GM23338 (cell line): ENCODE measurements at regions not wholly inside any gene's neighbourhood (a gene's known extent, or its start where the extent isn't known, plus 50 kb on each side); places are given as distances from the start of the nearest gene placed in this dataset.

ENCODE experiments used
- ATAC-seq: fragments of 200-7000 bp; cut with Tn5 transposase; 3 replicates; pipeline ENCODE4 v1.9.1; 2020
- DNase-seq: peaks from one replicate; pipeline ENCODE4 v3.0.0-alpha.2; 2015; ENCODE audit warnings: low spot score
- H2AFZ ChIP-seq: fragments of 200-600 bp; sonication (generic); 2 replicates; pipeline ENCODE4 v1.8.0; 2016; ENCODE audit warnings: antibody characterized with exemption, mild to moderate bottlenecking, moderate library complexity
- H3F3A ChIP-seq: fragments of 200-600 bp; sonication (generic); replicated peaks from 2 replicates; pipeline ENCODE4 v1.8.0; 2017; ENCODE audit warnings: antibody characterized with exemption, mixed run types, low read depth
- H3K27ac ChIP-seq: fragments of 200-600 bp; sonication (generic); 2 replicates; pipeline ENCODE4 v1.6.1; 2016; ENCODE audit warnings: low read depth
- H3K27me3 ChIP-seq: fragments of 200-600 bp; sonication (generic); 2 replicates; pipeline ENCODE4 v1.8.0; 2016; ENCODE audit warnings: mild to moderate bottlenecking, mixed run types, moderate library complexity; ENCODE audit not compliant: insufficient read depth
- H3K36me3 ChIP-seq: fragments of 200-600 bp; sonication (generic); 2 replicates; pipeline ENCODE4 v1.8.0; 2016; ENCODE audit warnings: mild to moderate bottlenecking; ENCODE audit not compliant: insufficient read depth
- H3K4me1 ChIP-seq: fragments of 200-600 bp; sonication (generic); 2 replicates; pipeline ENCODE4 v1.8.0; 2016; ENCODE audit warnings: mild to moderate bottlenecking, moderate library complexity; ENCODE audit not compliant: insufficient read depth
- H3K4me2 ChIP-seq: fragments of 200-600 bp; sonication (generic); 2 replicates; pipeline ENCODE4 v1.7.1; 2017; ENCODE audit warnings: mixed run types
- H3K4me3 ChIP-seq: fragments of 200-600 bp; sonication (generic); 2 replicates; pipeline ENCODE4 v1.6.1; 2016; ENCODE audit warnings: mixed run types
- H3K79me2 ChIP-seq: fragments of 200-600 bp; sonication (generic); replicated peaks from 2 replicates; pipeline ENCODE4 v1.8.0; 2017; ENCODE audit warnings: mild to moderate bottlenecking; ENCODE audit not compliant: insufficient read depth
- H3K9me2 ChIP-seq: fragments of 200-600 bp; sonication (generic); 2 replicates; pipeline ENCODE4 v1.8.0; 2017; ENCODE audit not compliant: insufficient read depth
- H4K20me1 ChIP-seq: fragments of 200-600 bp; sonication (generic); replicated peaks from 2 replicates; pipeline ENCODE4 v1.8.0; 2017; ENCODE audit warnings: mild to moderate bottlenecking; ENCODE audit not compliant: insufficient read depth
- H3K27ac Mint-ChIP-seq: 2 replicates; pipeline ENCODE4 v1.8.0; 2020; ENCODE audit warnings: inconsistent platforms, mild to moderate bottlenecking, moderate library complexity, mixed read lengths
- H3K27me3 Mint-ChIP-seq: 3 replicates; pipeline ENCODE4 v1.8.0; 2022; ENCODE audit warnings: low read depth, mild to moderate bottlenecking, moderate library complexity, mixed read lengths, inconsistent platforms; ENCODE audit not compliant: insufficient read depth, poor library complexity
- H3K36me3 Mint-ChIP-seq: 3 replicates; pipeline ENCODE4 v1.8.0; 2021; ENCODE audit warnings: low read depth, mild to moderate bottlenecking, inconsistent platforms, moderate library complexity, mixed read lengths
- H3K4me1 Mint-ChIP-seq: 3 replicates; pipeline ENCODE4 v1.8.0; 2020; ENCODE audit warnings: mild to moderate bottlenecking, inconsistent platforms, mixed read lengths
- H3K4me3 Mint-ChIP-seq: 3 replicates; pipeline ENCODE4 v1.8.0; 2021; ENCODE audit warnings: moderate library complexity, mild to moderate bottlenecking, inconsistent platforms, mixed read lengths
- H3K9me3 Mint-ChIP-seq: 3 replicates; pipeline ENCODE4 v1.8.0; 2020; ENCODE audit warnings: moderate library complexity, mild to moderate bottlenecking, inconsistent platforms, mixed read lengths
- CREB1 ChIP-seq: fragments of 250-450 bp; sonication (Bioruptor Pico); IDR thresholded peaks from 2 replicates; pipeline ENCODE4 v1.5.0; 2020; ENCODE audit warnings: low read depth, mild to moderate bottlenecking, moderate library complexity
- CTCF ChIP-seq, 2 experiments: fragments of 200-600 bp in 1 of 2; sonication (generic) in 1 of 2; conservative IDR thresholded peaks; 2 replicates each; pipeline versions ENCODE4 v1.5.1 to v1.6.1; 2016 to 2017; ENCODE audit warnings: antibody characterized with exemption in 2 of 2, low read depth in 2 of 2, mild to moderate bottlenecking in 2 of 2, moderate library complexity in 1 of 2
- ETS1 ChIP-seq: IDR thresholded peaks from 2 replicates; pipeline ENCODE4 v1.6.1; 2016; ENCODE audit warnings: antibody characterized with exemption
- EZH2 ChIP-seq: fragments of 200-600 bp; sonication (generic); IDR thresholded peaks from one replicate; pipeline ENCODE4 v1.8.0; 2017; ENCODE audit warnings: antibody characterized with exemption, mild to moderate bottlenecking, low read depth; ENCODE audit not compliant: unreplicated experiment
- EZH2phosphoT487 ChIP-seq: fragments of 200-600 bp; sonication (generic); IDR thresholded peaks from one replicate; pipeline ENCODE4 v1.8.1; 2018; ENCODE audit warnings: antibody characterized with exemption; ENCODE audit not compliant: unreplicated experiment
- JUNB ChIP-seq: IDR thresholded peaks from one replicate; pipeline ENCODE4 v1.6.1; 2016; ENCODE audit warnings: antibody characterized with exemption; ENCODE audit not compliant: unreplicated experiment
- NANOG ChIP-seq: IDR thresholded peaks from 2 replicates; pipeline ENCODE4 v1.6.1; 2016; ENCODE audit warnings: antibody characterized with exemption, borderline replicate concordance
- POLR2AphosphoS5 ChIP-seq: IDR thresholded peaks from 2 replicates; pipeline ENCODE4 v1.6.1; 2016; ENCODE audit warnings: antibody characterized with exemption, low read depth
- REST ChIP-seq: IDR thresholded peaks from one replicate; pipeline ENCODE4 v1.6.1; 2018; ENCODE audit warnings: antibody characterized with exemption; ENCODE audit not compliant: unreplicated experiment
- STAT1 ChIP-seq: IDR thresholded peaks from one replicate; pipeline ENCODE4 v1.6.1; 2016; ENCODE audit warnings: antibody characterized with exemption; ENCODE audit not compliant: unreplicated experiment
- ZNF114 ChIP-seq: fragments of 250-450 bp; sonication (Bioruptor Pico); IDR thresholded peaks from 2 replicates; pipeline ENCODE4 v1.5.0; 2020; ENCODE audit warnings: mild to moderate bottlenecking, moderate library complexity
- ZNF331 ChIP-seq: fragments of 250-450 bp; sonication (Bioruptor Pico); IDR thresholded peaks from 2 replicates; pipeline ENCODE4 v1.5.0; 2020; ENCODE audit warnings: low read depth, mild to moderate bottlenecking, moderate library complexity
- ZNF462 ChIP-seq: fragments of 250-450 bp; sonication (Bioruptor Pico); IDR thresholded peaks from 2 replicates; pipeline ENCODE4 v1.5.0; 2020; ENCODE audit warnings: mild to moderate bottlenecking, moderate library complexity

DNA sequence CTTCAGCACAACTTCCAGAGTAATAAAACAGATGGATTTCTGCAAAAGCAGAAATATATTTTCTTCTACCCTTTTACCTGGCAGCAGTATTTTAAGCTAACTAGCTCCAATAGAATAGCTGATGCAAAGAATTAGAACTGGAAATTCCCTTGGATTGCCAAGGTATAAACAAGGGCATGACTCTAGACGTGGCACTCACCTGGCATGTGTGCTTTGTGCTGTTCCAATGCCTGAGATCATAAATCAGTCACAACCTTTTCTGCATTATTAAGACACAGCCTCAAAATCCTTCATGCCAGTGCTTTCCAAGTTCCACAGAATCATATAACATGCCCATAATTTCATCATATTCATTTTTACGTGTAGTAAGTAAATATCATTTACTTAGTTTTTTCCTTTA lies 1048.7 kb downstream of the ADGRL2 start:
- Histone ChIP-seq H2AFZ (no peak overlapping the region), H3F3A (no peaks in the 10 kb centered on the region), H3K36me3 (no peaks in the 10 kb centered on the region), H3K9me2 (no peaks in the 10 kb centered on the region; the same call in 1 of the 2 replicates), H4K20me1 (no peaks in the 10 kb centered on the region), H3K27me3 (no peaks in the 10 kb centered on the region), H3K79me2 (no peaks in the 10 kb centered on the region; the same call in 1 of the 2 replicates), H3K27ac (no peak overlapping the region), H3K4me3 (no peak overlapping the region), H3K4me1 (peaks cover 56% of the 10 kb centered on the region), H3K4me2 (no peak overlapping the region)
- DNase-seq (no peak), ATAC-seq (no peak)
- H3K4me3 Mint-ChIP-seq = no peak overlapping the region
- peaks cover 57% of the 10 kb centered on the region for H3K4me1 Mint-ChIP-seq
- peaks cover 2% of the 10 kb centered on the region for H3K27me3 Mint-ChIP-seq
- H3K27ac Mint-ChIP-seq = no peak overlapping the region
- H3K9me3 Mint-ChIP-seq = no peaks in the 10 kb centered on the region
- H3K36me3 Mint-ChIP-seq = no peaks in the 10 kb centered on the region; the same call in 1 of the 3 replicates
- TF ChIP-seq EZH2phosphoT487 (no peak), CTCF (conservative IDR thresholded peaks at IDR 0.05; ENCODE audit: low read depth in 2 of 2) (no peak), ZNF462 (CRISPR knock-in tag) (no peak), STAT1 (no peak), JUNB (no peak), CREB1 (no peak), ETS1 (no peak), NANOG (no peak), ZNF114 (no peak), EZH2 (no peak), REST (no peak), POLR2AphosphoS5 (no peak), ZNF331 (CRISPR knock-in tag) (no peak)
